ENCODE measurements at regions not wholly inside any gene's neighbourhood (a gene's known extent, or its start where the extent isn't known, plus 50 kb on each side); places are given as distances from the start of the nearest gene placed in this dataset.
"Not testable (repeated sequence)": the region's sequence is repeated elsewhere in the genome, so short reads cannot be mapped to it uniquely, and the experiment has no call there.

DNA sequence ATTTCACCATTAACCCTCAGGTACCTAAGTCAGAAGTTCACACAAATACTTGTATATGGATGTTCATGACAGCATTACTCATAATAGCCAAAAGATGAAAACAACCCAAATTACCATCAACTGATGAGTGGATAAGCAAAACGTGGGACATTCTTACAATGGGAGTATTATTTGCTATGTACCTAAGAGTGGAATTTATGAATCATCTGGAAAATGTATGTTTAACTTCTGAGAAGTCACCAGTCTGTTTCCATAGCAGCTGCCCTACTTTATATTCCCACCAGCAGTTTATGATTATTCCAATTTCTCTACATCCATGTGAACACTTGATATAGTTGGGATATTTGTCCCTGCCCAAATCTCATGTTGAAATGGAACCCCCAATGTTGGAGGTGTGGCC lies 1478.9 kb downstream of the PCDH19 start:
- no peak for TF ChIP-seq CTCF (IDR thresholded peaks at IDR 0.05; ENCODE audit: low read depth, low read length, missing control alignments)

DNA sequence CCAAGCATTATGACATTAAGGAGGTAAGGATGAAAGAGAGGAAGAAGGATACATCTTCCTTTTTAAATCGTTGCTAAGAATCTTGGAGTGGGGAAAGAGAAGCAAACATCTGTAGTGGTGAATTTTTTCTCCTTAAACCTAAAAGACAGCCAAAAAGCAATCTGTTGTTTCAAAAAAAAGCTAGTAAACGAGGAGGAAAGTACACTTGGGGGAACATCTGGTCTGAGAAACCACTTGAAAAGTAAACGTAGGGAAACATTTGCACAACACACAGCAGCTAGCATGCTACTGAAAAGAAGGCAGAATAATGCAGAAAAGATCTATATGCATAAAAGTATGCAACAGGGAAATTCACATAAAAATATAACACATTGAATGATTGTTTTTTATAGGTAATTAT lies 1485.6 kb downstream of the PCDH19 start:
- in situ Hi-C loops (cut with HindIII; ENCODE audit: low pct_ligation_motif_present, low sequenced_read_pairs) = no loop called here
- Histone ChIP-seq H3K36me3 (replicated peaks) (no peaks in the 10 kb centered on the region), H3K4me3 (ENCODE audit: low read depth, low read length) (no peak overlapping the region), H3K27me3 (replicated peaks) (no peaks in the 10 kb centered on the region), H3K27ac (no peak overlapping the region)
- DNase-seq = no peak
- TF ChIP-seq CTCF (IDR thresholded peaks at IDR 0.05; ENCODE audit: low read depth, low read length, missing control alignments) = no peak

More for the DNA sequence above, 1478.9 kb downstream of the PCDH19 start:
- DNase-seq = no peak
- in situ Hi-C loops (cut with HindIII; ENCODE audit: low pct_ligation_motif_present, low sequenced_read_pairs) = no loop called here
- H3K27ac ChIP-seq = no peak overlapping the region
- H3K4me3 ChIP-seq (ENCODE audit: low read depth, low read length) = no peak overlapping the region
- no peaks in the 10 kb centered on the region for H3K36me3 ChIP-seq (replicated peaks)
- H3K27me3 ChIP-seq (replicated peaks) = no peaks in the 10 kb centered on the region

GRCh38 chrX:98897191-98897590 lies 1512.9 kb downstream of the PCDH19 start:
- Histone ChIP-seq H3K4me3 (ENCODE audit: low read depth, low read length) (no peak overlapping the region), H3K36me3 (replicated peaks) (no peaks in the 10 kb centered on the region), H3K27me3 (replicated peaks) (no peaks in the 10 kb centered on the region), H3K27ac (no peak overlapping the region)
- in situ Hi-C loops (cut with HindIII; ENCODE audit: low pct_ligation_motif_present, low sequenced_read_pairs) = no loop called here
- no peak for DNase-seq
- no peak for TF ChIP-seq CTCF (IDR thresholded peaks at IDR 0.05; ENCODE audit: low read depth, low read length, missing control alignments)

GRCh38 chrX:98850639-98851038 lies 1559.4 kb downstream of the PCDH19 start:
- H3K36me3 ChIP-seq (replicated peaks); H3K27ac ChIP-seq; H3K27me3 ChIP-seq (replicated peaks); H3K4me3 ChIP-seq (ENCODE audit: low read depth, low read length); in situ Hi-C loops (cut with HindIII; ENCODE audit: low pct_ligation_motif_present, low sequenced_read_pairs); DNase-seq: not testable (repeated sequence)

Data from brain microvascular endothelial cell (primary cell).